Right cardiac atrium (tissue), 5 donors: ENCODE measurements at regions not wholly inside any gene's neighbourhood (a gene's known extent, or its start where the extent isn't known, plus 50 kb on each side); places are given as distances from the start of the nearest gene placed in this dataset.

Experiments used
- ATAC-seq, 2 donors: fragments of 200-7000 bp; cut with Tn5 transposase; one replicate each; pipeline versions ENCODE4 v1.8.0 to v1.9.1; 2020; ENCODE audit warnings: moderate library complexity in 2 of 2, mild to moderate bottlenecking in 1 of 2
- DNase-seq, 3 donors: peaks; one replicate each; pipeline ENCODE4 v3.0.0-alpha.2; 2020
- H3K27ac ChIP-seq: one replicate; pipeline ENCODE4 v1.5.1; 2013; ENCODE audit warnings: mild to moderate bottlenecking, low read length, control low read depth, moderate library complexity
- H3K27me3 ChIP-seq: one replicate; pipeline ENCODE4 v1.6.1; 2013; ENCODE audit not compliant: control insufficient read depth, insufficient read depth
- H3K4me1 ChIP-seq: one replicate; pipeline ENCODE4 v1.6.1; 2013; ENCODE audit warnings: low read length; ENCODE audit not compliant: control insufficient read depth, insufficient read depth
- H3K4me3 ChIP-seq: one replicate; pipeline ENCODE4 v1.5.1; 2013; ENCODE audit warnings: low read length, control low read depth
- H3K9me3 ChIP-seq: one replicate; pipeline ENCODE4 v1.6.1; 2013; ENCODE audit warnings: low read length; ENCODE audit not compliant: control insufficient read depth
- WGBS: extraction: QIAGEN DNeasy Blood & Tissue Kit; methylation state at CpG from one replicate; pipeline ENCODE4 v1.1.7; 2013; 5-methylcytosine and 5-hydroxymethylcytosine counted together
- intact Hi-C, 4 donors: fragments of 100-400 bp; cut with DNase I; formaldehyde crosslinking; loops; one replicate each; pipeline versions ENCODE4 v1.11.0 to v1.14.0; 2022 to 2023
- donor health status: healthy with polysubstance abuse.
- donor health status: DM: no; HTN: yes; CAD: no.
- donor health status: DM: no; HTN: no; CAD: no.
- donor health status: DM: no; HTN: yes; CAD: no; lungs with severe emphysema.
- donor health status: DM: yes; HTN: yes; CAD: no.

GRCh38 chr4:142974328-142974727, 128.2 kb upstream of the INPP4B start:
- no peak overlapping the region for H3K27ac ChIP-seq
- no peaks in the 10 kb centered on the region for H3K4me1 ChIP-seq
- no peaks in the 10 kb centered on the region for H3K27me3 ChIP-seq
- peak in 1 of 3 donors; percentile 6 for DNase-seq
- intact Hi-C loops, result no loop called here
- H3K4me3 ChIP-seq, result no peak overlapping the region
- no peaks in the 10 kb centered on the region for H3K9me3 ChIP-seq
- peak; percentile 29 to 41 for ATAC-seq

GRCh38 chr4:142975618-142976017, 129.5 kb upstream of the INPP4B start:
- no peak for ATAC-seq
- WGBS, result 39% methylated on average over 1 of the region's 1 CpG
- no peak overlapping the region for H3K4me3 ChIP-seq
- H3K4me1 ChIP-seq, result no peaks in the 10 kb centered on the region
- H3K27me3 ChIP-seq, result no peaks in the 10 kb centered on the region
- H3K9me3 ChIP-seq, result no peaks in the 10 kb centered on the region
- intact Hi-C loops, result no loop called here
- no peak for DNase-seq
- no peak overlapping the region for H3K27ac ChIP-seq

- H3K4me1 ChIP-seq, result no peaks in the 10 kb centered on the region
- H3K27me3 ChIP-seq, result no peaks in the 10 kb centered on the region
- H3K27ac ChIP-seq, result no peak overlapping the region
Observed at GRCh38 chr4:142976482-142976881, 130.4 kb upstream of the INPP4B start.

GRCh38 chr4:142977182-142977581, 131.1 kb upstream of the INPP4B start:
- intact Hi-C loops, result no loop called here
- no peak overlapping the region for H3K27ac ChIP-seq
- 92% methylated on average over 1 of the region's 1 CpG for WGBS
- H3K27me3 ChIP-seq, result no peaks in the 10 kb centered on the region
- H3K4me1 ChIP-seq, result no peaks in the 10 kb centered on the region
- H3K9me3 ChIP-seq, result no peaks in the 10 kb centered on the region
- ATAC-seq, result no peak
- DNase-seq, result no peak
- no peak overlapping the region for H3K4me3 ChIP-seq

More at GRCh38 chr4:142976482-142976881, 130.4 kb upstream of the INPP4B start:
- DNase-seq (no peak), ATAC-seq (no peak)
- WGBS, result 72% methylated on average over 3 of the region's 3 CpGs
- intact Hi-C loops, result no loop called here
- H3K9me3 ChIP-seq, result no peaks in the 10 kb centered on the region
- no peak overlapping the region for H3K4me3 ChIP-seq

- DNase-seq (no peak), ATAC-seq (no peak)
- no peaks in the 10 kb centered on the region for H3K4me1 ChIP-seq
- no peak overlapping the region for H3K27ac ChIP-seq
- no peaks in the 10 kb centered on the region for H3K9me3 ChIP-seq
- intact Hi-C loops, result no loop called here
- WGBS, result 34% methylated on average over 3 of the region's 3 CpGs
- H3K4me3 ChIP-seq, result no peak overlapping the region
- no peaks in the 10 kb centered on the region for H3K27me3 ChIP-seq
Observed at GRCh38 chr4:142983065-142983464, 137.0 kb upstream of the INPP4B start.

GRCh38 chr4:142983589-142983988, 137.5 kb upstream of the INPP4B start:
- H3K9me3 ChIP-seq, result no peaks in the 10 kb centered on the region
- no peaks in the 10 kb centered on the region for H3K27me3 ChIP-seq
- no peak for DNase-seq
- H3K27ac ChIP-seq, result no peak overlapping the region
- H3K4me1 ChIP-seq, result no peaks in the 10 kb centered on the region
- no peak overlapping the region for H3K4me3 ChIP-seq
- 31% methylated on average over 2 of the region's 2 CpGs for WGBS
- no peak for ATAC-seq
- intact Hi-C loops, result no loop called here

- Histone ChIP-seq H3K27me3 (no peaks in the 10 kb centered on the region), H3K4me1 (no peaks in the 10 kb centered on the region), H3K9me3 (no peaks in the 10 kb centered on the region), H3K27ac (no peak overlapping the region), H3K4me3 (no peak overlapping the region)
- no peak for ATAC-seq
- 39% methylated on average over 3 of the region's 3 CpGs for WGBS
- intact Hi-C loops, result no loop called here
- no peak for DNase-seq
Observed at GRCh38 chr4:142984871-142985585, 138.9 kb upstream of the INPP4B start.

- no peak for DNase-seq
- Histone ChIP-seq H3K4me3 (no peak overlapping the region), H3K27ac (no peak overlapping the region), H3K9me3 (no peaks in the 10 kb centered on the region), H3K27me3 (no peaks in the 10 kb centered on the region), H3K4me1 (no peaks in the 10 kb centered on the region)
- 44% methylated on average over 5 of the region's 5 CpGs for WGBS
- intact Hi-C loops, result no loop called here
- ATAC-seq, result no peak
Observed at GRCh38 chr4:143016171-143016570, 168.5 kb upstream of the USP38 start.

- Histone ChIP-seq H3K27ac (no peak overlapping the region), H3K4me3 (no peak overlapping the region), H3K9me3 (no peaks in the 10 kb centered on the region), H3K4me1 (no peaks in the 10 kb centered on the region), H3K27me3 (no peaks in the 10 kb centered on the region)
- DNase-seq, result no peak
- ATAC-seq, result no peak
- intact Hi-C loops, result no loop called here
- WGBS, result 57% methylated on average over 3 of the region's 3 CpGs
Observed at GRCh38 chr4:143017210-143017609, 167.5 kb upstream of the USP38 start.

GRCh38 chr4:143019351-143019750, 165.4 kb upstream of the USP38 start:
- Histone ChIP-seq H3K27me3 (no peaks in the 10 kb centered on the region), H3K9me3 (no peaks in the 10 kb centered on the region), H3K4me3 (no peak overlapping the region), H3K4me1 (no peaks in the 10 kb centered on the region), H3K27ac (no peak overlapping the region)
- DNase-seq (no peak), ATAC-seq (no peak)
- 94% methylated on average over 4 of the region's 4 CpGs for WGBS
- intact Hi-C loops, result no loop called here

- DNase-seq (no peak), ATAC-seq (no peak)
- no peak overlapping the region for H3K27ac ChIP-seq
- no peaks in the 10 kb centered on the region for H3K27me3 ChIP-seq
- no peaks in the 10 kb centered on the region for H3K9me3 ChIP-seq
- H3K4me3 ChIP-seq, result no peak overlapping the region
- peaks cover under 1% of the 10 kb centered on the region for H3K4me1 ChIP-seq
- intact Hi-C loops, result no loop called here
Observed at GRCh38 chr4:143021384-143021783, 163.3 kb upstream of the USP38 start.
